H1 (cell line): ENCODE measurements at regions not wholly inside any gene's neighbourhood (a gene's known extent, or its start where the extent isn't known, plus 50 kb on each side); places are given as distances from the start of the nearest gene placed in this dataset.

Experiments
- RNF2 ChIP-seq: fragments of 200-900, 300-1000 bp; sonication (generic); IDR thresholded peaks from 2 replicates; pipeline ENCODE4 v1.7.1; 2016; ENCODE audit warnings: borderline replicate concordance, low read depth, mild to moderate bottlenecking, antibody characterized with exemption, low read length; ENCODE audit not compliant: poor library complexity, severe bottlenecking; ENCODE audit errors: missing control alignments
- YY1 ChIP-seq: IDR thresholded peaks from 2 replicates; pipeline ENCODE4 v1.6.1; 2011; ENCODE audit warnings: low read depth, mild to moderate bottlenecking, low read length

DNA sequence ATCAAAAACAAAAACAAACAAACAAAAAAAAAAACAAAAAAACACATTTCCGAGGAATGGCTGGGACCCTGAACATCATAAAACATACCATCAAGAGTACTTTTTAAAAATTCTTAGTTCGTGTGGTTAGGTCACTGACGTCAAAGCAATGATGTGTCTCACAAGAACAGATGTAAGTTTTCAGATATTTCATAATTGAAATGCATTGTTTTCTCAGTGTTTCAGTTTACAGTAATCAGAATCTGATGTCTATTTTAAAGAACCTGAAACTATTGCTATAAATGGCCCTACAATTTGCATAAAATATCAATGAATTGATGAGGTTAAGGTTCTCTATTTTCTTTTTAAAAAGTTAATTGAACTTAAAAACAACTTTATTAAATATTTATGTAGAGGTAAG is 103.7 kb upstream of the HGF start (continued):
- no peak for TF ChIP-seq RNF2
- TF ChIP-seq YY1 = no peak
